ENCODE measurements at regions not wholly inside any gene's neighbourhood (a gene's known extent, or its start where the extent isn't known, plus 50 kb on each side); places are given as distances from the start of the nearest gene placed in this dataset.

GRCh38 chr22:34354071-34354817 lies 434.0 kb upstream of the LARGE1 start:
- ATAC-seq (ENCODE audit: low read depth): no peak
- no peak for TF ChIP-seq CTCF (IDR thresholded peaks at IDR 0.05)
- no peaks in the 10 kb centered on the region for H3K4me1 Mint-ChIP-seq
- intact Hi-C loops (cut with micrococcal nuclease): no loop called here
- H3K36me3 Mint-ChIP-seq (ENCODE audit: low read depth): no peaks in the 10 kb centered on the region
- DNase-seq: no peak
- CTCF ChIA-PET: no interaction called here
- peaks cover 8% of the 10 kb centered on the region for H3K27me3 Mint-ChIP-seq
- no peak overlapping the region for H3K4me3 Mint-ChIP-seq
- POLR2A ChIA-PET: no interaction called here
- no peak overlapping the region for H3K27ac Mint-ChIP-seq
- H3K9me3 Mint-ChIP-seq: no peaks in the 10 kb centered on the region

- TF ChIP-seq CTCF (IDR thresholded peaks at IDR 0.05): no peak
- no peak for ATAC-seq (ENCODE audit: low read depth)
- Mint-ChIP-seq H3K4me1 (no peaks in the 10 kb centered on the region), H3K27me3 (peaks cover 8% of the 10 kb centered on the region), H3K4me3 (no peak overlapping the region), H3K9me3 (no peaks in the 10 kb centered on the region), H3K27ac (no peak overlapping the region), H3K36me3 (ENCODE audit: low read depth) (no peaks in the 10 kb centered on the region)
- no peak for DNase-seq
- ChIA-PET POLR2A (no interaction called here), CTCF (no interaction called here)
- intact Hi-C loops (cut with micrococcal nuclease): no loop called here
These were observed 436.2 kb upstream of the LARGE1 start for GRCh38 chr22:34356481-34356880.

- CTCF ChIA-PET: no interaction called here
- no peak overlapping the region for H3K4me3 Mint-ChIP-seq
- H3K27me3 Mint-ChIP-seq: no peaks in the 10 kb centered on the region
- H3K9me3 Mint-ChIP-seq: peaks cover 16% of the 10 kb centered on the region
- no peak for TF ChIP-seq CTCF (IDR thresholded peaks at IDR 0.05)
- POLR2A ChIA-PET: no interaction called here
- no peak overlapping the region for H3K27ac Mint-ChIP-seq
- H3K36me3 Mint-ChIP-seq (ENCODE audit: low read depth): no peaks in the 10 kb centered on the region
- DNase-seq (no peak), ATAC-seq (ENCODE audit: low read depth) (no peak)
- intact Hi-C loops (cut with micrococcal nuclease): no loop called here
- H3K4me1 Mint-ChIP-seq: no peaks in the 10 kb centered on the region
These were observed 450.4 kb upstream of the LARGE1 start for GRCh38 chr22:34370711-34371110.

GRCh38 chr22:34379825-34380224 lies 459.5 kb upstream of the LARGE1 start:
- ChIA-PET POLR2A (no interaction called here), CTCF (no interaction called here)
- Mint-ChIP-seq H3K9me3 (peaks cover 4% of the 10 kb centered on the region), H3K4me1 (no peaks in the 10 kb centered on the region), H3K27ac (no peak overlapping the region), H3K36me3 (ENCODE audit: low read depth) (no peaks in the 10 kb centered on the region), H3K27me3 (no peaks in the 10 kb centered on the region), H3K4me3 (no peak overlapping the region)
- no peak for DNase-seq
- TF ChIP-seq CTCF (IDR thresholded peaks at IDR 0.05): no peak
- no peak for ATAC-seq (ENCODE audit: low read depth)
- intact Hi-C loops (cut with micrococcal nuclease): no loop called here

GRCh38 chr22:34380532-34380931 lies 460.3 kb upstream of the LARGE1 start:
- no peak for ATAC-seq (ENCODE audit: low read depth)
- CTCF ChIA-PET: no interaction called here

More at GRCh38 chr22:34380532-34380931, 460.3 kb upstream of the LARGE1 start:
- H3K27ac Mint-ChIP-seq: no peak overlapping the region
- H3K9me3 Mint-ChIP-seq: peaks cover 4% of the 10 kb centered on the region
- no peaks in the 10 kb centered on the region for H3K4me1 Mint-ChIP-seq
- intact Hi-C loops (cut with micrococcal nuclease): no loop called here
- H3K27me3 Mint-ChIP-seq: no peaks in the 10 kb centered on the region
- no peak for TF ChIP-seq CTCF (IDR thresholded peaks at IDR 0.05)
- POLR2A ChIA-PET: no interaction called here
- no peak overlapping the region for H3K4me3 Mint-ChIP-seq
- DNase-seq: no peak
- no peaks in the 10 kb centered on the region for H3K36me3 Mint-ChIP-seq (ENCODE audit: low read depth)

Measured in activated B cell treated with CpG ODN at 0.5 μM for 24 hours (primary cell).